ENCODE measurements at regions not wholly inside any gene's neighbourhood (a gene's known extent, or its start where the extent isn't known, plus 50 kb on each side); places are given as distances from the start of the nearest gene placed in this dataset.

DNA sequence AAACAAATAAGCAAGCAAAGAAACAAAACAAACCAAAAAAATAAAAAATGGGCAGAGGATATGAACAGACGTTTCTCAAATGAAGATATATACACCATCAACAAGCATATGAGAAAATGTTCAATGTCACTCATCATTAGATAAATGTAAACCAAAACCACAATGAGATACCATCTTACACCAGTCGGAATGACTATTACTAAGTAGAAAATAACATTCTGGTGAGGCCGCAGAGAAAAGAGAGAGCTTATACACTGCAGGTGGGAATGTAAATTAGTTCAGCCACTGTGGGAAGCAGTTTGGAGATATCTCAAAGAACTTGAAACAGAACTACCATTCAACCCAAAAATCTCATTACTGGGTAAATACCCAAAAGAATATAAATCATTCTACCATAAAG lies 321.0 kb upstream of the SLIT2 start:
- TF ChIP-seq, protein P1, sequence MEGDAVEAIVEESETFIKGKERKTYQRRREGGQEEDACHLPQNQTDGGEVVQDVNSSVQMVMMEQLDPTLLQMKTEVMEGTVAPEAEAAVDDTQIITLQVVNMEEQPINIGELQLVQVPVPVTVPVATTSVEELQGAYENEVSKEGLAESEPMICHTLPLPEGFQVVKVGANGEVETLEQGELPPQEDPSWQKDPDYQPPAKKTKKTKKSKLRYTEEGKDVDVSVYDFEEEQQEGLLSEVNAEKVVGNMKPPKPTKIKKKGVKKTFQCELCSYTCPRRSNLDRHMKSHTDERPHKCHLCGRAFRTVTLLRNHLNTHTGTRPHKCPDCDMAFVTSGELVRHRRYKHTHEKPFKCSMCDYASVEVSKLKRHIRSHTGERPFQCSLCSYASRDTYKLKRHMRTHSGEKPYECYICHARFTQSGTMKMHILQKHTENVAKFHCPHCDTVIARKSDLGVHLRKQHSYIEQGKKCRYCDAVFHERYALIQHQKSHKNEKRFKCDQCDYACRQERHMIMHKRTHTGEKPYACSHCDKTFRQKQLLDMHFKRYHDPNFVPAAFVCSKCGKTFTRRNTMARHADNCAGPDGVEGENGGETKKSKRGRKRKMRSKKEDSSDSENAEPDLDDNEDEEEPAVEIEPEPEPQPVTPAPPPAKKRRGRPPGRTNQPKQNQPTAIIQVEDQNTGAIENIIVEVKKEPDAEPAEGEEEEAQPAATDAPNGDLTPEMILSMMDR (conservative IDR thresholded peaks at IDR 0.05; ENCODE audit: low read depth, low read length): no peak
- no peak overlapping the region for H3K4me3 ChIP-seq (ENCODE audit: low read depth, low read length)
- DNase-seq (ENCODE audit: low read depth): no peak

DNA sequence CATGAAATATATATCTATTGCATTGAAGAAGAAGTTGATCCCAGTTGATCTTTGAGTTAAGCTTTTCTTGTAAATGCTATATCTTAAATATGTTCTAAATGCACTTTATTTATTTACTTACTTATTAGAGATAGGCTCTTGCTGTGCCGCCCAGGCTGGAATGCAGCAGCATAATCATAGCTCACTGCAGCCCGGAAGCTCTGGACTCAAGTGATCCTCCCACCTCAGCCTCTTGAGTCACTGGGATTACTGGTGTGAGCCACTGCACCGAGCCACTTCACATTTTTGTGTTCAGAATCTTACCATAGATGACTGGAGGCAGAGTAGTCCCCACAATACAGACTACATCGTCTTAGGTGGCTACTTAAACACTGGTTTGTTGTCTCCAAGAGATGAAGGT lies 324.3 kb upstream of the SLIT2 start:
- DNase-seq (ENCODE audit: low read depth): no peak
- H3K4me3 ChIP-seq (ENCODE audit: low read depth, low read length): no peak overlapping the region
- TF ChIP-seq, protein P1 (conservative IDR thresholded peaks at IDR 0.05; ENCODE audit: low read depth, low read length): no peak

DNA sequence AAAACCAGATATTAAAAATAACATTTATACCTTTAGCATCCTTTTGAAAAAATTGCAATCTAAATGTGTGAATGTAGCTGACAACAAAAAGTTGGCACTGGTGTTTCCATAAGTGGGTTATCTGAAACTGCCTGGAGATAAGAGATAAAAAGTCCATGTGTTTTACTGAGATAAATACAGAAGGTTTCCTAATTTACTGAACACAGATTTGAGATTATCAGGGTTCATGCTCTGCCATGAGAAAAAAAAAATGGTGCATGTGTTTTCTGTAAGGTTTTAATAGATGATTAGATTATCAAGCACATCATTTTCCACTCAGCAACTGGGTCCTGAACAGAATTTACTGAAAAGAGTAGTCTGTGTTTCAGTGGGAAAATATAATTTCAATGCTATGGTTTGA lies 326.2 kb upstream of the SLIT2 start:
- H3K4me3 ChIP-seq (ENCODE audit: low read depth, low read length): no peak overlapping the region
- DNase-seq (ENCODE audit: low read depth): no peak
- TF ChIP-seq, protein P1 (conservative IDR thresholded peaks at IDR 0.05; ENCODE audit: low read depth, low read length): no peak

DNA sequence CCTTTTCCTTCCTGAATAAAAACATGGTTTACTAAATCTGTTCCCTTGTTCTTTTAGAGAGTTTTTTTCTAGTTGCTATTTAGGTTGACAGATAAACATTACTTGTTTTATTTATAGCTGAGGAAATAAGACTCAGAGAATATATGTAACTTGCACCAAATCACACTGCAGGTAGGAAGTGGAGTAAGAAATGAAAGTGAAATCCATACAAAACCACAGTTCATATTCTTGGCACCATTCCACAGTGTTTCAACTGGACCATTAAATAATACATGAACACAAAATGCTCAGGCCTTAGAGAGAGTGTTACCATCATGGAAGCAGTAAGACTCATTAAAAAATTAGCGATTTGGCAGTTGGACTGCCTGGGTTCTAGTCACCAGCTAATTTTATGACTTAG lies 326.9 kb upstream of the SLIT2 start:
- no peak for DNase-seq (ENCODE audit: low read depth)
- no peak overlapping the region for H3K4me3 ChIP-seq (ENCODE audit: low read depth, low read length)
- TF ChIP-seq, protein P1 (conservative IDR thresholded peaks at IDR 0.05; ENCODE audit: low read depth, low read length): no peak

DNA sequence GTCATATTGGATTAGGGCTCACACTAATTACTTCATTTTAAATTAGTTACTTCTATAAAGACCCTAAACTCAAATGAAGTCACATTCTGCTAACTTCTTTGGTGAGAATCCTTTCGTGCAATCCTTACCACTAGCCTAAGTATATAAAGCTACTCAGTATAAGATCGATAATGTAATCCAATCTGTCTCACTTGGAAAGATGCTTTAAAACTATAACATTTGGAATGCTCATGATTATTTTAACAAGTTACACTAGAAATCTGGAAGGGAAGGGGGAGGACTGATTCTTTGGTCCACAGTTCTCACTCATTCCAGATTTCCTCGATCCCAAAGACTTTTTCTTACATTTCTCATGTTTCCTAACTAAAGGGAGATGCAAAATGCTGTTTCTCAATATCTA lies 336.4 kb upstream of the SLIT2 start:
- no peak for DNase-seq (ENCODE audit: low read depth)
- H3K4me3 ChIP-seq (ENCODE audit: low read depth, low read length): no peak overlapping the region
- TF ChIP-seq, protein P1 (conservative IDR thresholded peaks at IDR 0.05; ENCODE audit: low read depth, low read length): no peak

DNA sequence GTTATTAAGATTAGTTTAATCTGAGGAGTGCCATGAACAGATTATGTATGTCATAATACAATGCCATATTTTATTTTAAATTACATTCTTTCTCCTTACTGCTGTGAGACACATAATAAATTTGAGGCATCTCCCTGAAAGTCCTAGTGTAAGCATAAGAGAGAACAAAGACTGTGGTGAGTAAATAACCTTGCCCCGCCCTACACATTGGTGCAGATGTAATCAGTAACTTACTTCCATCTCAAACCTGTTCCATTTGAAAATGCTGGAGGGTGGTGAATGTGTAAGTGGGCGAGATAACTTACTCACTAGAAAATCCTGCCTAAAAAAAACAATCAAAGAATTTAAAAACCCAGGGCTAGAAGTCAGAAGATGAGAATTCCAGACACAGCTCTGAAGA lies 338.1 kb upstream of the SLIT2 start:
- TF ChIP-seq, protein P1 (conservative IDR thresholded peaks at IDR 0.05; ENCODE audit: low read depth, low read length): no peak
- DNase-seq (ENCODE audit: low read depth): no peak
- H3K4me3 ChIP-seq (ENCODE audit: low read depth, low read length): no peak overlapping the region

DNA sequence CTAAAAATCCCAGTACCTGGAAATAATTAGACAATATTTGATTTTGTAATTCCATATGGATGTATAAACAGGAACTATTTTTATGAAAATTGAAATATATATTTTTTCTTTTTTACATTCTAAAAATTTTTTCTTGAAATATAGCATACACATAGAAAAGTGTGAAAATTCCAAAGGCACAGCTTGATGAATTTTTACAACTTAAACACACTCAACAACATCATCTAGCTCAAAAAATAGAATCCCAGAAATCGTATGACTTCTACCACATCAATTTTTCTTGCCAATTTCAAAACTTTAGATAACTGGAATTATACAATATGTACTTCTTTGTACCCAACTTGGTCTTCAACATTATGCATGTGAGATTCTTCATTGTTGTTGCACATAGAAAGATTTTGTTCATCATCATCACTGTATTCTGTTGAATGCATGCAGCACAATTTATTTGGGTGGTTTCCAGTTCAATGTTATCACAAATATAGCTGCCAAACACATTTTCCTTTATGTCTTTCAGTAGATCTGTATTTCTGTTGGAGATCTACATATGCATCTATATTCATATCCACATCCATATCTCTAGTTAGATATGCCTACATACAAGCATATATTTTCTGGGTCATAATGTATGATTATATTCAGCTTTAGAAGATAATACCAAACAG lies 340.7 kb upstream of the SLIT2 start:
- no peak overlapping the region for H3K4me3 ChIP-seq (ENCODE audit: low read depth, low read length)
- DNase-seq (ENCODE audit: low read depth): no peak
- TF ChIP-seq, protein P1 (conservative IDR thresholded peaks at IDR 0.05; ENCODE audit: low read depth, low read length): no peak
